Mesodermal cell (in vitro differentiated cells): ENCODE measurements at regions not wholly inside any gene's neighbourhood (a gene's known extent, or its start where the extent isn't known, plus 50 kb on each side); places are given as distances from the start of the nearest gene placed in this dataset.
"Not testable (repeated sequence)": the region's sequence is repeated elsewhere in the genome, so short reads cannot be mapped to it uniquely, and the experiment has no call there.

Experiments
- H3K27ac ChIP-seq: 2 replicates; pipeline ENCODE4 v1.7.0; 2013; ENCODE audit warnings: mild to moderate bottlenecking, low read depth, low read length, moderate library complexity; ENCODE audit not compliant: severe bottlenecking
- H3K36me3 ChIP-seq: 2 replicates; pipeline ENCODE4 v1.7.1; 2013; ENCODE audit warnings: mild to moderate bottlenecking, low read length, moderate library complexity; ENCODE audit not compliant: control insufficient read depth, insufficient read depth
- H3K4me1 ChIP-seq: one replicate; pipeline ENCODE4 v1.7.1; 2013; ENCODE audit warnings: mild to moderate bottlenecking, low read length; ENCODE audit not compliant: insufficient read depth, control insufficient read depth, poor library complexity, severe bottlenecking
- H3K4me3 ChIP-seq: 2 replicates; pipeline ENCODE4 v1.7.0; 2013; ENCODE audit warnings: low read length, control low read depth, mild to moderate bottlenecking; ENCODE audit not compliant: insufficient read depth, poor library complexity, severe bottlenecking; ENCODE audit errors: extremely low read depth
- H3K9me3 ChIP-seq: 2 replicates; pipeline ENCODE4 v1.7.1; 2013; ENCODE audit warnings: mild to moderate bottlenecking, low read length, moderate library complexity; ENCODE audit not compliant: control insufficient read depth
- WGBS, 2 experiments: methylation state at CpG; one replicate each; pipeline ENCODE4 v1.1.5; 2013; ENCODE audit warnings: missing lambda C conversion rate in 2 of 2; ENCODE audit not compliant: insufficient coverage in 2 of 2; 5-methylcytosine and 5-hydroxymethylcytosine counted together

GRCh38 chr2:63696496-63696895, 107.7 kb downstream of the MDH1 start:
- H3K4me1 ChIP-seq, result peaks cover 13% of the 10 kb centered on the region
- no peak overlapping the region for H3K4me3 ChIP-seq
- WGBS, 2 experiments, result 67% methylated on average over 1 of the region's 1 CpG; no CpG with 5 or more reads in 1 of the 2 experiments
- H3K27ac ChIP-seq, result no peak overlapping the region
- H3K36me3 ChIP-seq, result no peaks in the 10 kb centered on the region
- no peaks in the 10 kb centered on the region for H3K9me3 ChIP-seq

DNA sequence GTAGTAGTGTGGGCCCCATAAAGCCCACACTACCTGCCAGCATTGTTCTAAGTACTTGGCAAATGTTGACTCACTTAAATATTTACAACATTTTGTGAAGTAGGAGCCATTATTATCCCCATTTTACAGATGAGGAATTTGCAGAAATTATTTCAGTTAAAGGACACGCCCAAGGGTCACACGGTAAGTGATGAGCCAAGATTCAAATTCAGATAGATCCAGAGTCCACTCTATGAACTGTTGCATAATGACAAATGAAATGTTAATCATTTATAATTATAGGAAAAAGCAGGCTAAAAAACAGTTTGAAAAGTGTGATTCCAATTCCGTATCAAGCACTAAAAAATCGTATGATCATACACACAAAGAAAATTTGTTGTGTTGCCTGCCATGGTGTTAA, 108.4 kb downstream of the MDH1 start:
- Histone ChIP-seq H3K27ac (no peak overlapping the region), H3K9me3 (no peaks in the 10 kb centered on the region), H3K4me1 (peaks cover 13% of the 10 kb centered on the region), H3K4me3 (no peak overlapping the region), H3K36me3 (no peaks in the 10 kb centered on the region)
- no CpG with 5 or more reads among the region's 4 CpGs for WGBS, 2 experiments

- Histone ChIP-seq H3K36me3 (no peaks in the 10 kb centered on the region), H3K9me3 (no peaks in the 10 kb centered on the region), H3K27ac (peak overlapping the region; percentile 58), H3K4me1 (peaks cover 13% of the 10 kb centered on the region), H3K4me3 (no peak overlapping the region)
- 64 to 68% methylated on average over 3 of the region's 6 CpGs for whole genome bisulfite sequencing, 2 experiments
Measured at GRCh38 chr2:63698786-63699548, 110.2 kb downstream of the MDH1 start.

DNA sequence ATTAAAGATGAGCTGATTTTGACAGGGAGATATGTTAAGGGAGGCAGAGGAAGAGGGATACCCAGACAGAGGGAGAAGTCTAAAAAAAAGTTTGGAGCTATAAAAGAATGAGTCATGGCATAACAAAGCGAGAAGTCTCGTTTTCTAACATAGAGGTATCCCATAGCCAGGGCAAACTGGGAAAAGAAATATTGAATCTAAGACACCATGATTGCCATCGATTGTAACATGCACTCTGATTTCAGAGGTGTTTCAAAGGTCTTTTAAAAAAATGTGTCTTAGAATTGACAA, 110.7 kb downstream of the MDH1 start:
- WGBS, 2 experiments, result 94 to 97% methylated on average over 3 of the region's 3 CpGs
- Histone ChIP-seq H3K4me1 (peaks cover 13% of the 10 kb centered on the region), H3K4me3 (no peak overlapping the region), H3K9me3 (no peaks in the 10 kb centered on the region), H3K27ac (peak overlapping the region; percentile 58), H3K36me3 (no peaks in the 10 kb centered on the region)

GRCh38 chr2:63700271-63700670, 111.5 kb downstream of the MDH1 start:
- WGBS, 2 experiments, result 100% methylated on average over 1 of the region's 3 CpGs; no CpG with 5 or more reads in 1 of the 2 experiments

GRCh38 chr2:63701406-63701805, 112.6 kb downstream of the MDH1 start:
- H3K9me3 ChIP-seq, result no peaks in the 10 kb centered on the region
- no peaks in the 10 kb centered on the region for H3K36me3 ChIP-seq
- H3K4me3 ChIP-seq, result no peak overlapping the region
- H3K27ac ChIP-seq, result no peak overlapping the region
- H3K4me1 ChIP-seq, result peaks cover 13% of the 10 kb centered on the region

More at GRCh38 chr2:63700271-63700670, 111.5 kb downstream of the MDH1 start:
- Histone ChIP-seq H3K4me3 (no peak overlapping the region), H3K9me3 (no peaks in the 10 kb centered on the region), H3K36me3 (no peaks in the 10 kb centered on the region), H3K27ac (no peak overlapping the region), H3K4me1 (peaks cover 13% of the 10 kb centered on the region)

DNA sequence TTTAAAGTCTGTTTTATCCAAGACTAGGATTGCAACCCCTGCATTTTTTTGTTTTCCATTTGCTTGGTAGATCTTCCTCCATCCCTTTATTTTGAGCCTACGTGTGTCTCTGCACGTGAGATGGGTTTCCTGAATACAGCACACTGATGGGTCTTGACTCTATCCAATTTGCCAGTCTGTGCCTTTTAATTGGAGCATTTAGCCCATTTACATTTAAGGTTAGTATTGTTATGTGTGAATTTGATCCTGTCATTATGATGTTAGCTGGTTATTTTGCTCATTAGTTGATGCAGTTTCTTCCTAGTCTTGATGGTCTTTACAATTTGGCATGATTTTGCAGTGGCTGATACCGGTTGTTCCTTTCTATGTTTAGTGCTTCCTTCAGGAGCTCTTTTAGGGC, 117.3 kb downstream of the MDH1 start:
- H3K36me3 ChIP-seq, H3K9me3 ChIP-seq, H3K4me3 ChIP-seq, H3K27ac ChIP-seq, H3K4me1 ChIP-seq: not testable (repeated sequence)
- WGBS, 2 experiments, result no CpG with 5 or more reads among the region's 3 CpGs

- H3K36me3 ChIP-seq, result peaks cover 4% of the 10 kb centered on the region
- no peaks in the 10 kb centered on the region for H3K9me3 ChIP-seq
- no peak overlapping the region for H3K4me3 ChIP-seq
- H3K4me1 ChIP-seq, result no peaks in the 10 kb centered on the region
- H3K27ac ChIP-seq, result no peak overlapping the region
- 100% methylated on average over 1 of the region's 1 CpG; no CpG with 5 or more reads in 1 of the 2 experiments for WGBS, 2 experiments
Measured at GRCh38 chr2:63710732-63711131, 122.0 kb downstream of the MDH1 start.

DNA sequence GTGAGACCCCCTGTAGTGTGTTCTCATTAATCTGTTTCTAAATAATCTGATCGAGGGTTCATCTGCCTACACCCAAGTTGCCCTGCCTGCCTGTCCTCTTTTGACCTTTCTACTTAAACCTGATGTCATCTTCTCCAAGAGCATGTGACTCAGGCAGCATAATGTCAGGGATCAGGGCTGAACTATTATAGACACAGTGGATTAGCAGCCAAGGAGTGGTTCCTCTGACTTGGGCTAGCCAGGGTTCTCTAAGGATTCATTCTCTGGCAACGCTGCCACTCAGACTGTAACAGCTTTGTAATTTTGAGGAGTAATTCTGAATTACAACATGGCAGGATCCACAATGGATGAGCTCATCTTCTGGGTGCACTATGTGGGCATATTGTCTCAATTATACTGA, 124.0 kb downstream of the MDH1 start:
- no peaks in the 10 kb centered on the region for H3K4me1 ChIP-seq
- no peak overlapping the region for H3K27ac ChIP-seq
- H3K4me3 ChIP-seq, result no peak overlapping the region
- H3K36me3 ChIP-seq, result peaks cover 4% of the 10 kb centered on the region
- no peaks in the 10 kb centered on the region for H3K9me3 ChIP-seq
- 100% methylated on average over 1 of the region's 2 CpGs for WGBS, 2 experiments

DNA sequence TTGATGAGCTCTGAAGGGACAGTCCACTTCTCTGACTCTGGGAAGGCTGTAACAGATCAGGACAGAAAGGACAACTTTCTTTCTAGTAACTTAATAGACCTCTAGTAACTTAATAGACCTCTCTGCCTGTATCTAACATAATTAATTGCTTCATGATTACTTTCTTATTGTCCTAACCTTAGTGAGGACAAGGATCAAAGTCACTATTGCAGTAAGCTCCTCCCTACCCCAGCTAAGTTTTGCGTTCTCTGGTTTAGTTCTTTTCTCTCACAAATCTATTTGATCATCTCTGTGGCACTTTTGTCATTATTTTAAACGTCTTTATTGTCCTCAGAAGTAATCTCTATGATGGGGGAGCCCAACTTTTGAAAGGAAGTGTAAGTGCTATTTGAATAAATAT, 125.5 kb upstream of the UGP2 start:
- Histone ChIP-seq H3K9me3 (no peaks in the 10 kb centered on the region), H3K27ac (no peak overlapping the region), H3K4me3 (no peak overlapping the region), H3K36me3 (no peaks in the 10 kb centered on the region), H3K4me1 (no peaks in the 10 kb centered on the region)
- WGBS, 2 experiments, result 67% methylated on average over 1 of the region's 2 CpGs; no CpG with 5 or more reads in 1 of the 2 experiments

- 83% methylated on average over 1 of the region's 1 CpG; no CpG with 5 or more reads in 1 of the 2 experiments for WGBS, 2 experiments
- Histone ChIP-seq H3K4me1 (no peaks in the 10 kb centered on the region), H3K9me3 (no peaks in the 10 kb centered on the region), H3K4me3 (no peak overlapping the region), H3K36me3 (no peaks in the 10 kb centered on the region), H3K27ac (no peak overlapping the region)
Measured at GRCh38 chr2:63719052-63719451, 122.6 kb upstream of the UGP2 start.
